Superior temporal gyrus (tissue), 1 donor: ENCODE measurements at regions not wholly inside any gene's neighbourhood (a gene's known extent, or its start where the extent isn't known, plus 50 kb on each side); places are given as distances from the start of the nearest gene placed in this dataset.

Experiments used
- DNase-seq: peaks from one replicate; pipeline ENCODE4 v3.0.0-alpha.2; 2016; ENCODE audit errors: extremely low spot score

DNA sequence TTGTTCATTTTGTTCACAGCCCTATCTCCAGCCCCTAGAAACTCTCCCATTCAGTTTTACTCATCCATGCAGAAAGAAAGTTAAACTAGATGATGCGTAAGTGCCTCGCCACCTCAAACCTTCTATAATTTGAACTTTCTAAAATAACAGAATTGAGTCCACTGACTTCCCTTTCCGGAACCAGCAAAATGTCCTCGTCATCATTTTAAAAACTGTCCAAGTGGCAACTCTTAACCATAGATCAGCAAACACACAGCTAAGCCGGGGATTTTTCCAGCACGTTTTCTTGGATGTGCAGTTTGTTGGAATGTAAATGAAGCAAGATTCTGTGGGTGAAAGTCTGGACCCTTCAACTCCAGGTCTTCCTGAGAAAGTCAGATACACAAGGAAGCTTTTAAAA, 369.7 kb upstream of the ERCC4 start:
- DNase-seq = no peak

DNA sequence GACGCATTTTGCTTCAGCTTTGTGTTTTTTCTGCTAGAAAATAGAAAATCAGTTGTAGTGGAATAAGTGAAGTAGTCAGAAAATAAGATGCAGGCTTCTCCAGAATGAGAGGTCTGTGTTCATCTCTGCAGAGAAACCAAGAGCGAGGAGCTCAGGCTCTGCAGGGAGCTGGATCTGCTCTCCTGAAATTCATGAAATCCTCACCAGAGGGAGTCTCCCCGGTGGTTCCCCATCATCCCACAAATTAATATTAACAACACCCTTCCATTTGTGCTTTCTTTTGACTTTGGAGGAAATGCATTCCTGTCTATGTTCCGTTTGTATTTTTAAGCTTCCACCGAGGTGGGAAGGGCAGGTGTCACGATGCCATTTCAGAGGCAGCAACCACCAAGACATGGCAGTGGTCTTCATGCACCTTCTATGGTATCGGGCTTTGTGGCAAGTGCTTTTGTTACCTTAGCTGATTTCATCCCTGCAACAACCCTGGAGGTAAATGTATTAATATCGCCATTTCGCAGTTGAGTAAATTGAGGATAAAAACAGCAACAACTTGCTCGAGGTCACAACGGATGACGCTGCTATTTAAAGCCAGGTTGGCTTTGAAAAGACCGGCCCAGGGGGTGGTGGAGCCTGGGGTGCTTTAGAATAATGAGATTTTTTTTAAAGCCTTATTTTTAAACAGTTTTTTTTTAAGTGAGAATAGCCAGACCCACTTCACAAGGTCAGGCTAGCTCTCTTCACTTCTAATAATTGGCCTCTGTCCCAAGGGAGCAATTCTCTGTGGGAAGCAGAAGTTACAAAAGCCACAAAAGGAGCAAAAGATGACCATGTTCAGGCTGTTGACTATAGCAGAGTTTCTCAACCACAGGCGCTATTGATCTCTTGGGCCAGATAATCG, 367.6 kb upstream of the ERCC4 start:
- no peak for DNase-seq

DNA sequence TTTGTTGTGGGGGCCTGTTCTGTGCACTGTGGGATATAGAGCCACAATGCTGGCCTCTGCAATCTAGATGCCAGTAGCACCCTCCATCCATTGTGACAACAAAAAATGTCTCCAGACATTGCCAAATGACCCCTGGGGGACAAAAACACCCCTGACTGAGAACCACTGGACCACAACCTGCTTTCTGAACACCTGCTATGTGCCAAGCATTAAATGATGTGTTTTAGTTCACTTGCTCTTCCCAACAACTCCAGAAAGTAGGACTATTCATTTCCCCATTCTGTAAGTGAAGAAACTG, 367.0 kb upstream of the ERCC4 start:
- DNase-seq = no peak

DNA sequence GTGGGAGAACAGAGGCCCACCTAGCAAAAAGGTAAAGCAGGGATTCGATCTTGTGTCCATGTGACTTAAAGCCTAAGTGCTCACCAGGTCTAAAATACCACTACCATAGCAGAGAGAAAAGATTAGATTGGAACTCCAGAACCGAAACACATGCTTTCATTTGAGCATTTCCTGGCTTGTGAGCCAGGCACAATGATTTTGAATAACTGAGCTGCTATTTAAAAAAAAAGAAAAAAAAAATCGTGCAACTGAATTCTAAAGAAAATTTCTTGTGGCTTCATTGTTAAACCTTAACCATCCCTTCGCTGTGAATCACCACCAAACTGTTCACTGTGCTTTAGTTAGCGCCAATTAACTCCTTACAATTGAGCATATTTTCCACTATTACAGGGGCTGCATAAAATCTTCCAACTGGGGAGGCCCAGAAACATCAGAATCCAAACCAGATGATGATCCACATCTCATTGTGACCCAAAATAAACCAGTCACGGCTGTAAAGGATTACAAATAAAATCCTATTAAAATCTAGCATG, 366.4 kb upstream of the ERCC4 start:
- DNase-seq = no peak

DNA sequence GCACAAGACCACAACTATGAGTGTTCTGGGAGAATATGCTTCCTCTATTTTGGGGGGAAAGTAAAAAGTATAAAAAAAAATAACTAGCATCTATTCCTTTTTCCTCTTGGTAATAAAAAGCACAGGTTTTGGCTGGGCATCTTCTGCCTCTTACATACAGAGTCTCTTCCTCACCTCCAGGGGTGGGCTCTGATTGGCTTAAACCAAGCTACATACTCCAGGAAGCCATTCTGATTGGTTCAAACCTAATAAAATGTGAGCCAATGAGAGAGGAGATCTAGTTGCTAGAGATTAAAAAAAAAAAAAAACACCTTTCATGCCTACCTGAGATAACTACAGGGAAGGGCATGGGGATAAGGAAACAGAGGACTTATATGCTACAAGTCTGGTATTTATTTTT, 365.9 kb upstream of the ERCC4 start:
- no peak for DNase-seq

DNA sequence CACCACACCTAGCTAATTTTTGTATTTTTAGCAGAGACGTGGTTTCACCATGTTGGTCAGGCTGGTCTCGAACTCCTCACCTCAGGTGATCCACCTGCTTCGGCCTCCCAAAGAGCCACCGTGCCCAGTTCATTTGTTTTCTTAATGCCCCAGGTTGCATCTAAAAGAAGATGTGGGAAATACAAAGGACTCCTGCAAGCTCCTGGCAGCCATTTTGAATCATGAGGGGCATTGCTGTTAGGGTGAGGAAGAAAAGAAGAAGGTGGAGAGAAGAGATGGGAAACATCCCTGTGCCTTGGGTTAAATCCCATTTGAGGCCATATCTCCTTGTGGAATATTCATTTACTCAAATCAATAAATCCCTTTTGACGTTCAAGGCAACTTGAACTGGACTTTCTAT, 365.3 kb upstream of the ERCC4 start:
- DNase-seq = no peak

DNA sequence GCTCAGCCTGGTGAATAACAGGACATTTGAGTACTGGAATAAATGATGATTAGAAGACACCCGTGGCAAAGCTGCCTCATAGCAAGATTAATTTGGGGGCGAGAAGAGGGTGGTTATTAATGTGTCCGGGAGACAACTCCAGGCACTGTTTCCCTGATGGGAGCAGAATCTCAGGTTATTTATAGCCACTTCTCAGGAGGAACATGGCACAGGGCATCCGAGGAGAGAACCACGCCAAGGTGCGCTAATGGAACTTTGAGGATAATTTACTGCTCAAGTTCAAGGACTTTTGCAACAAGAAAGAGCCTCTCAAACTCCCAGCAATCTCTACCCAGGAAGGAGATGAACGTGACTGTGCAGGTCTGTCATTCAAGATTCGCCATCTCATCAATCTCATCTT, 362.5 kb upstream of the ERCC4 start:
- no peak for DNase-seq

DNA sequence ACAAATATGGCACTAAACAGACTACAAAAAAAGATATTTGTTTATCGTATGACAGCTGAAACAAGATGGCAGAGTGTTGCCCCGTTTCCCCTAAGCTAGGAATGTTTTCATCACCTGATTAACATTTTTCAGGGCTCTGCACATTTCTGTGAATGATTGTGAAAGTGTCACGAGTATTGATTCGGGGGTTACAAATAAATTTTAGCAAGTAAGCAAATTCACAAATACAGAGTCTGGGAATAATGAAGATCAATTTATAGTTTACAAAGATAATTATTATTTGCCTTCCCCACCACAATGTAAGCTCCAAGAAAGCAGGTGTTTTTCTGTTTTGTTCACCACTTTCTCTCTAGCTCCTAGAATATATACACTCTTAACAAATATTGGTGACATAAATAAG, 361.2 kb upstream of the ERCC4 start:
- DNase-seq = no peak

DNA sequence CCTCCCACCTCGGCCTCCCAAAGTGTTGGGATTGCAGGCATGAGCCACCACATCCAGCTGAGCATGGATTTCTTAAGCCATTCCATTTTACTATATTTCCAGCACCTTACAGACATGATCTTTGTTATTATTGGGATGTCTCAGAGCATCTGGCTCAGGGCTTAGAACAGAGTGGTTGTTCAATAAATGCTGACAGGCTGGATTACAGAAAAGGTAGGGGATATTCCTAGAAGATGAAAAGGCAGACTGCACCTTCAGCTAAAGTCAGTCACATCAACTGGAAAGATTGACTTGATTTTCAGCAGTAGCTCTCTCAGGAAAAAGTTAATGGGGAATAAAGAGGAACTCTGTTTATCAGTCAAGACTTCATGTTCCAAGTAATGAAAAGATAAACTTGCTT, 360.3 kb upstream of the ERCC4 start:
- no peak for DNase-seq

DNA sequence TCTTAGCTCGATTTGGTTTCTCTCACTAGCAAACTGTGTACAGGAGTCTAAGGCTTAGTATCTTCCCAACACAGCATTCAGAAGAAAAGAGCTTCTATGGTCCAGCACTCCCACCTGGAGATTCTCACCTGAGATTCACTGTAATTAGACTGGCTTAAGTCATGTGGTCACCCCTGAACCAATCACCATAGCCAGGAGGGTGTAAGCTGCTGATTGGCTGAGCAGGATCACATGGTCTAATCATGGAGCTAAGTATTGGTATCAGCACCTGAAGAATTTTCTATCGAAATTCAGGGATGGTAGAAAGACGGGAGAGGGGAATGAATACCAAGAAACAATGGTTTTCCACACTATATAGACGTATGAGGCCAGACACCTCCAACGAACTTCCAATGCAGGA, 359.8 kb upstream of the ERCC4 start:
- no peak for DNase-seq

DNA sequence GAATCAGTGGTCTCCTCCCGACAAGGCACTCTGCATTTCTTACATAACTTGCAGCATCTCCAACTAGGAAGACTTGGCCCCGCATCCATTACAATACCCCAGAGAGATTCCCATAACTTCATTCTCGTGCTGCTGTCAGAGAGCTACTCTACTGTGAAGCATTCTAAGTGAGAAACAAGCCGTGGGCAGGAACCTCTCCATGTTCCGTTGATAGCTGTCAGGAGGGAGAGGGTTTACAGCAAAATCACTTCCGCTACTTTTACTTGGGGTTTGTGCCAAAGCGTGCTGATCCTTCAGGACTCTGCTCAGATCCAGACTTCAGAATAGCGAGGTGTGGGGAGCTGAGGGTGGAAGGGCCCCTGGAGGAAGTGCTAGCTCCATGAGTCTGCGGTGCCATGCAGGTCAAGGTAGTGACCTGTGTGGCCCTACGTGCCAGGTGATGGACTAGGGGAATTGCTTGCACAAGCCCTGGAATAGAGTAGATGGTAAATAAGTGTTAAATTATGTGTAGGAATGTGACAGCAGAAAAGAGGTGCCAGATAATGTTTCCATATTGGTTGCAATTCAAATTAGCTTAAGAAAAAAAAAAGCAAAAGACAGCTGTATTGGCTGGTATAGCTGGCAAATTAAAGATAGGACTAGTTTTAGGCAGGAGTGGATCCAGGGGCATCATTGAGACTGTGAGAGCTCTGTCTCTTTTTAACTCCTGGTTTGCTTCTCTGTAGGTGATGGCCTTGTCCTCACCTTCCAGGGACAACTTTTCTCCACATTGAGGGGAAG, 358.5 kb upstream of the ERCC4 start:
- no peak for DNase-seq

DNA sequence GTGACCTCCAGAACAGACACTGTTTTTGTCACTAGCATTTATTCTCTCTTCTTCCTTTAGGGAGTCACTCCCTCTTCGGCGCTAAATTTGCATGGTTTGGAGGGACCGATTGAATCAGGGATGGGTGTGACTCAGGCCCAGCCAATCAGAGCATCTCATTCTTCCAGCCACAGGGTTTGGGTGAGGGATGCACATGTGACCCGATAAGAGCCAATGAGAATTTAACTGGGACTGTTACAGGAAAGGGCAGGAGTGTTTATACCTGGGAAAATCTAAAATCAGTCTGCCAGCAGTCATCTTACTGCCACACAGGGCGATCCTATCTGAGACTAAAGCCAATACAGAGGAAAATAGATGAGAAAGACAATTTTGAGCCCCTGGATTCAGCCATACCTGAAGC, 351.2 kb upstream of the ERCC4 start:
- DNase-seq = no peak

DNA sequence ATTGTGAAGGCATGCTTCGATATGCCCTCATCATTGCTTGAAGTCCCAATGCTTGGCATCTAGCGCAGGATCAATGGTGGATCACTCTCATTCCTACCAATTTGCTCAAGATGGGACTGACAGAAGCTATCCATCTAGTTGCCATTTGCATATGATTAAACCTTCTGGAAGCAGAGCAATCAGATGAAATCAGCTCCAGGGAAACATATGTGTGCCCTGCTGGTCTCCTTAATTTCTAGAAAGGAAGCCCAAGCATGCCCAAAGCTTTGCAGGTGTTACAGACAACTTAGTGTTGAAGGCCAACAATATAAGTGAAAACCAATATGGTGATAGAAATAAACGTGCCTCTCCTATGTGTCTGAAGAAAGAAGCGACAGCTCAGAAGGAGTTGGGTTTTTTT, 350.0 kb upstream of the ERCC4 start:
- no peak for DNase-seq

DNA sequence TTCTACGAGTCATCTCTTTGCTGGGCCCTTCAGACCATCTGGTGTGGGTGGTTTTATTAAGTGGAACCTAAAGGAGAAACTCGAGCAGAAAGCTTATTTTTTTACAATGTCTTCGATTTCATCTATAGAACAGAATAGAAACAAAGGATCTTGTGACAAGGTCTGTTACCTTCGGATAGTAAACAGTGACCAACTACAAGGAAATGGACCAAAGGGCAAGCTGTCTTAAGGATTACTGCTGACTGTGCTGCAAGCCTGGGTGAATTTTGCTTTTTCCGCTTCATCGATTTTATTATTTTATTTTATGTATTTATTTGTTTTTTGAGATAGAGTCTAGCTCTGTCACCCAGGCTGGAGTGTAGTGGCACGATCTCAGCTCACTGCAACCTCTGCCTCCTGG, 348.9 kb upstream of the ERCC4 start:
- DNase-seq = no peak

DNA sequence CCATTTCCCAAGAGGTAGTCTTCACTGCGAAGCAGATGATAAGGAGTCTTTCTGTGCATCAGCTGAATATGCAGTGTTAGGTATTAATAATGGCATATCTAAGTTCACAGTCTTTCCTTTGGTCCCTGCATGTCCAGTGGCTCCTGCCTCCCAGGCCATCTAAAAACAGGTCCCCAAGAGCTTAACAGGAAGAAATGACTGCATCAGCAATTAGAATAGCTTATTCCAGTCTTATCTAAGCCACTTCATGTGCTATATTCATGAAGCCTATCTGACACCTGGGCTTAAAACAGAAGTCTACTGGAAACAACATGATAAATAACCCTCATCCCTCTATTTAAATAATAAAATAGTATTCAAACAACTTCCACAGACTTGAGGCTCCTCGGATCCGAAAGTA, 346.1 kb upstream of the ERCC4 start:
- DNase-seq = no peak

DNA sequence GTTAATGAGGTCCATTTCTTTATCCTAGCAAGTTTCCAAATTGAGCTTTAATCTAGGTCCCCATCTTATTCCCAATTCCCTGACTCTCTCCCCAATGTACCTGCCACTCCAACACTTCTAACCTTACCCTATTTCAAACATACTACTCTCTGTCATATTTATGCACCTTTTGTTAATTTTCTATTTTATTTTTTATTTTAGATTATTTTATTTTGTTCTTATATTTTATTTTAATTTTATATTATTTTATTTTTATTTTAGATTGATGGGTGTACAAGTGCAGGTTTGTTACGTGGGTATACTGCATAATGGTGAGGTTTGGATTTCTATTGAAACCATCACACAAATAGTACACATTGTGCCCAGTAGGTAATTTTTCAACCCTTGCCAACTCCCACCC, 333.9 kb upstream of the ERCC4 start:
- DNase-seq = no peak

DNA sequence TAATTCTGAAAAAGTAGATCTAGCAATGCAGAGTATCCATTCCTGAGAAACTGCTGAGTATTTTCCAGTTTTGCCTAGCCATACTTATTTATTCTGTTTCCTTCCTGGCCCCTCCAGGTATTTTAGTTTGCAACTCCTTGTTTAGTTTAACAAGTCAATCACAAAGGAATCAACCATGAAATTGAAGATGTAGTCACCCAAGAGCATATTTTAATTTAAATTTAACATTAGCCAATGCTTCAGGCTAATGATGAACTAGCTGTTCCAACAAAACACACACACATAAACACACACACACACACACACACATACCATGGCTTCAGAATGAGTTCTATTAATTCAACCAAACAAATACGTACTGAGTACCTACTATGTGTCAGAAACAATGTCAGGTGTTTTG, 332.8 kb upstream of the ERCC4 start:
- DNase-seq = no peak

DNA sequence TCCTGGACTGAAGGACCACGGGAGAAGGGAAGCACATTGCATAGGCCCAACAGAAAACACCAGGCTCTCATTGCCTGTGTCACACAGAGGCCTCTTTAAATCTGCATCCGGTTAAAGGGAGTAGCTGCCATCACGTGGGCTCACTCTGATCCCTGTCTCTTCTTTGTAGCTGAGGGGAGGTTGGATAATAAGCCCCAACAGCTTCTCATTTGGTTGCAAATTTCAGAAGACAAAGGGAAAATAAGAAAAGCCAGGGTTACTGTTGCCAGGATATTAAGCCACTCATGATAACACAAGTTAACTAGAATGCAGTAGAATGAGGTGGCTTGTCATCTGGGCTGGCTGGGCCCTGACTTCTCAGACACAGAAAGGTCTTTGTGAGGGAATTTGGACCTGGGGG, 325.1 kb upstream of the ERCC4 start:
- DNase-seq = no peak

DNA sequence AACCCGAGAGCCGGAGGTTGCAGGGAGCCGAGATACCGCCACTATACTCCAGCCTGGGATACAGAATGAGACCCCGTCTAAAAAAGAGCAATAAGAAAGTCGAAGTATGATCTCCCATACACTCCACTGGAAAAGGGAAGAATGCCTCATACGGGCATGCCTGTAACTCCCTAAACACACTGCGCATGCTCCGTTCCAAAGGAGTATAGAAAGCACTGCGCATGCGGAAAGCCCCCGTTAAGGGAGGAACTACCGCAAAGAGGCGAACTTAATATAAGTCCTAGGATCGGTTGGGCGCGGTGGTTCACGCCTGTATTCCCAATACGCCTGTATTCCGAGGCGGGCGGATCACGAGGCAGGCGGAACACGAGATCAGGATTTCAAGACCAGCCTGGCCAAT, 313.1 kb upstream of the ERCC4 start:
- no peak for DNase-seq

DNA sequence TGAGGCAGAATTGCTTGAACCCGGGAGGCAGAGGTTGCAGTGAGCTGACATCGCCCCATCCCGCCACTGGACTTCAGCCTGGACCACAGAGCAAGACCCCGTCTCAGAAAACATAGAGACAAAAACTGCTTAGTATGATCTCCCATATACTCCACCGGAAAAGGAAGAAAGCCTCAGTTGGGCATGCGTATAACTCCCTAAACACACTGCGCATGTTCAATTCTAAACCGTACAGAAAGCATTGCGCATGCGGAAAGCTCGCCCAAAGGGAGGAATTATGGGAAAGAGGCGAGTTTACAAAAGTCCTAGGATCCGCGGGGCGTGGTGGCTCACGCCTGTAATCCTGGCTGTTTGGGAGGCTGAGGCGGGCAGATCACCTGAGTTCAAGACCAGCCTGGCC, 312.7 kb upstream of the ERCC4 start:
- DNase-seq = no peak

DNA sequence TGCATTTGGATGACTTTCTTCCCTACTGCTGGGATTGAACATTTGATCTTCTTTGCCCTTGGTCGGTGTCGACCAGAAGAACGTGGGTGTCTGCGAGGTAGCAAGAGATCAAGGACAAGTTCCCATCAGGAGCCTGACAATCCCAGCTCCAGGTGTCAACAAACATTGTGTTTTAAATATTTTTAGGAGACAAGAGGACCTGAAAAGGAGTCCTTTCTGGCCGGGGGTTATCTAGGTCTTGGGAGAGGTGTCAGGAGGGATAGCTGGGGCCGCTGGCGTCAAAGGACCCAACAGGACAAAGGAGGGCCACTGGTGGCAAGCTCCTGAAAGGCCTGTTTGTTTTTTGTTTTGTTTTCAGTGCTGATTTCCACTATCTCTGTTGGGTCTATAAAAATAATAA, 308.4 kb upstream of the ERCC4 start:
- no peak for DNase-seq

DNA sequence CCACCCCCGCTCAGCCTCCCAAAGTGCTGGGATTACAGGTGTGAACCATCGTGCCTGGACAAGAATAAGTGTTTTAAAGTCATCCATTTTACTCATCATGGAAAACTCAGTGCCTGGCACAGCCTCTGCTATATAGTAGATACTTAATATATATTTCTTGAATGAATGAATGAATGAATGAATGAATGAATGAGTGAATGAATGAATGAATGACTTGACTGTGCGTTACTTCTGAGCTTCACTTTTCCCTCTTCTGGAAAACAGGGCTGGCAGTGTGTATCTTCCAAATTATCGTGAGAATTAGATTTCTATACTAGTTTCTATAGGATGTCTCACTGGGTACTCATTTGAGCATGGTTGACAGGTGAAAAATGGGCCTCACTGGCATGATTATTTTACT, 307.3 kb upstream of the ERCC4 start:
- no peak for DNase-seq

DNA sequence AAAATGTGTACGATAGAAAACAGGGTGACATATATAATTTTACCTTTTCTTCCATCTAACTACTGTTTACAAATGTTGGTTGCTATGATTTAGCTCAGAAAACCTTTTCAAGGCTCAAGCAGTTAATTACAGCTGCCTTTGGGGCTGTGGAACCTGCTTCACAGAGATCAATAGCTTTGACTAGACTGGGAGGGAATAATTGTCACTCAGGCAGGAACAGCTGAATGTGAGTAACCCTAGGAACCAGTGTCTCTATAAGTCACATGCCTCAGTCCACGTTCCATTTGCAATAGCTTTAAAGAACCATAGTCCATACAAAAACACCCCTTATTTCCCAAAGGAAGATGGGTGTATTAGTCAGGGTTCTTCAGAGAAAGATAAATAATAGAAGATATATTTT, 306.8 kb upstream of the ERCC4 start:
- DNase-seq = no peak
